GM19372 (cell line): ENCODE measurements at regions not wholly inside any gene's neighbourhood (a gene's known extent, or its start where the extent isn't known, plus 50 kb on each side); places are given as distances from the start of the nearest gene placed in this dataset.

Experiments
- ATAC-seq: cut with Tn5 transposase; IDR thresholded peaks from one replicate; pipeline ENCODE4 v1.9.1; 2021; ENCODE audit warnings: mild to moderate bottlenecking, low read depth, moderate library complexity; ENCODE audit not compliant: unreplicated experiment

- ATAC-seq: no peak
Measured at GRCh38 chr2:122096761-122097160, 341.3 kb downstream of the TSN start.

- ATAC-seq: no peak
Measured at GRCh38 chr2:122098306-122098705, 342.9 kb downstream of the TSN start.

GRCh38 chr2:122100346-122100745, 344.9 kb downstream of the TSN start:
- ATAC-seq: no peak

GRCh38 chr2:122100756-122101155, 345.3 kb downstream of the TSN start:
- no peak for ATAC-seq

- ATAC-seq: no peak
Measured at GRCh38 chr2:122101319-122101718, 345.9 kb downstream of the TSN start.

GRCh38 chr2:122105171-122105876, 349.9 kb downstream of the TSN start:
- no peak for ATAC-seq

- ATAC-seq: no peak
Measured at GRCh38 chr2:122105877-122106206, 350.4 kb downstream of the TSN start.

- no peak for ATAC-seq
Measured at GRCh38 chr2:122108186-122108585, 352.7 kb downstream of the TSN start.

GRCh38 chr2:122112216-122113005, 357.0 kb downstream of the TSN start:
- ATAC-seq: no peak

- no peak for ATAC-seq
Measured at GRCh38 chr2:122114421-122114820, 359.0 kb downstream of the TSN start.

GRCh38 chr2:122117371-122117770, 361.9 kb downstream of the TSN start:
- ATAC-seq: no peak

GRCh38 chr2:122129399-122129798, 373.9 kb downstream of the TSN start:
- no peak for ATAC-seq

- no peak for ATAC-seq
Measured at GRCh38 chr2:122132147-122132691, 376.8 kb downstream of the TSN start.

- ATAC-seq: no peak
Measured at GRCh38 chr2:122135021-122135937, 379.8 kb downstream of the TSN start.

GRCh38 chr2:122136056-122136455, 380.6 kb downstream of the TSN start:
- no peak for ATAC-seq

- ATAC-seq: no peak
Measured at GRCh38 chr2:122138561-122138960, 383.1 kb downstream of the TSN start.

GRCh38 chr2:122139739-122140420, 384.4 kb downstream of the TSN start:
- ATAC-seq: no peak

- ATAC-seq: no peak
Measured at GRCh38 chr2:122144884-122145283, 389.4 kb downstream of the TSN start.

- no peak for ATAC-seq
Measured at GRCh38 chr2:122145856-122146255, 390.4 kb downstream of the TSN start.

GRCh38 chr2:122148128-122148767, 392.8 kb downstream of the TSN start:
- ATAC-seq: no peak
